SK-N-SH treated with all-trans-retinoic acid at 6 μM for 48 hours (cell line): ENCODE measurements at regions not wholly inside any gene's neighbourhood (a gene's known extent, or its start where the extent isn't known, plus 50 kb on each side); places are given as distances from the start of the nearest gene placed in this dataset.

ENCODE experiments used
- BACH2 ChIP-seq: fragments of 250-450 bp; sonication (Bioruptor Pico); IDR thresholded peaks from 2 replicates; pipeline ENCODE4 v1.9.0; 2021; ENCODE audit warnings: mild to moderate bottlenecking, borderline replicate concordance
- CREB5 ChIP-seq: fragments of 250-450 bp; sonication (Bioruptor Pico); IDR thresholded peaks from 2 replicates; pipeline ENCODE4 v1.5.1; 2020; ENCODE audit warnings: low read depth, mild to moderate bottlenecking, moderate library complexity
- CSDC2 ChIP-seq: fragments of 250-450 bp; sonication (Bioruptor Pico); IDR thresholded peaks from 2 replicates; pipeline ENCODE4 v1.5.0; 2020; ENCODE audit warnings: mild to moderate bottlenecking, moderate library complexity
- ESRRG ChIP-seq: fragments of 250-450 bp; sonication (Bioruptor Pico); IDR thresholded peaks from 2 replicates; pipeline ENCODE4 v1.6.1; 2021; ENCODE audit warnings: mild to moderate bottlenecking
- GLIS3 ChIP-seq: fragments of 250-450 bp; sonication (Bioruptor Pico); IDR thresholded peaks from 2 replicates; pipeline ENCODE4 v1.5.0; 2020; ENCODE audit warnings: mild to moderate bottlenecking, moderate library complexity
- ISL1 ChIP-seq: fragments of 250-450 bp; sonication (Bioruptor Pico); IDR thresholded peaks from 2 replicates; pipeline ENCODE4 v2.1.2; 2022; ENCODE audit warnings: mild to moderate bottlenecking, moderate library complexity
- PATZ1 ChIP-seq: fragments of 250-450 bp; sonication (Bioruptor Pico); IDR thresholded peaks from 2 replicates; pipeline ENCODE4 v1.8.0; 2020; ENCODE audit warnings: mild to moderate bottlenecking, moderate library complexity, borderline replicate concordance
- RARB ChIP-seq: fragments of 250-450 bp; sonication (Bioruptor Pico); IDR thresholded peaks from 2 replicates; pipeline ENCODE4 v1.8.0; 2021; ENCODE audit warnings: mild to moderate bottlenecking, moderate library complexity
- TOX ChIP-seq: fragments of 250-450 bp; sonication (Bioruptor Pico); IDR thresholded peaks from 2 replicates; pipeline ENCODE4 v1.8.0; 2021; ENCODE audit warnings: mild to moderate bottlenecking, moderate library complexity, borderline replicate concordance
- TSHZ2 ChIP-seq: fragments of 250-450 bp; sonication (Bioruptor Pico); IDR thresholded peaks from 2 replicates; pipeline ENCODE4 v1.5.0; 2020; ENCODE audit warnings: mild to moderate bottlenecking, moderate library complexity
- ZFP3 ChIP-seq: fragments of 250-450 bp; sonication (Bioruptor Pico); IDR thresholded peaks from 2 replicates; pipeline ENCODE4 v1.5.0; 2020; ENCODE audit warnings: mild to moderate bottlenecking, moderate library complexity
- ZFP30 ChIP-seq: fragments of 450-650 bp; formaldehyde crosslinking; IDR thresholded peaks from 2 replicates; pipeline ENCODE4 v1.5.0; 2022; ENCODE audit warnings: mild to moderate bottlenecking, moderate library complexity

- TF ChIP-seq ZFP3 (CRISPR knock-in tag) (no peak), TOX (CRISPR knock-in tag) (no peak), TSHZ2 (CRISPR knock-in tag) (no peak), ISL1 (CRISPR knock-in tag) (no peak), GLIS3 (CRISPR knock-in tag) (no peak), ESRRG (CRISPR knock-in tag) (no peak), CREB5 (CRISPR knock-in tag) (no peak), PATZ1 (CRISPR knock-in tag) (no peak), ZFP30 (no peak), BACH2 (CRISPR knock-in tag) (no peak), CSDC2 (CRISPR knock-in tag) (no peak), RARB (no peak)
Observed at GRCh38 chr7:136117539-136117938, 140.4 kb upstream of the MTPN start.
